B cell (primary cell): ENCODE measurements at regions not wholly inside any gene's neighbourhood (a gene's known extent, or its start where the extent isn't known, plus 50 kb on each side); places are given as distances from the start of the nearest gene placed in this dataset.

Experiments used
- ATAC-seq: fragments of 200-7000 bp; cut with Tn5 transposase; one replicate; pipeline ENCODE4 v1.10.0; 2021; ENCODE audit warnings: low read depth, mild to moderate bottlenecking, moderate number of reproducible peaks, moderate library complexity
- CTCF ChIA-PET: fragments of 350-600 bp; sonication (Branson Sonifier 250); formaldehyde crosslinking; loops from one replicate; lab custom pipeline; 2021; ENCODE audit warnings: antibody characterized with exemption, inconsistent platforms; lab: Charles Lee
- POLR2A ChIA-PET: fragments of 350-600 bp; sonication (Branson Sonifier 250); formaldehyde crosslinking; loops from one replicate; lab custom pipeline; 2021; ENCODE audit warnings: antibody characterized with exemption; lab: Charles Lee
- DNase-seq: peaks from one replicate; pipeline ENCODE4 v3.0.0; 2013
- H2AFZ ChIP-seq: 2 replicates; pipeline ENCODE4 v1.6.1; 2012; ENCODE audit warnings: mild to moderate bottlenecking, low read depth, low read length; ENCODE audit not compliant: insufficient read depth, poor library complexity, severe bottlenecking
- H3K27ac ChIP-seq, 2 donors: 1 replicate in 1 of 2; 2 replicates in 1 of 2; pipeline ENCODE4 v1.5.1; 2012 to 2013; ENCODE audit warnings: low read length in 2 of 2, mild to moderate bottlenecking in 2 of 2, moderate library complexity in 1 of 2
- H3K27me3 ChIP-seq, 4 experiments: fragments of 200-600 bp in 1 of 4; sonication (generic) in 1 of 4; replicated peaks in 1 of 4; 1 replicate in 2 of 4; 2 replicates in 2 of 4; pipeline versions ENCODE4 v1.6.1 to v1.7.0; 2013 to 2016; ENCODE audit warnings: low read length in 3 of 4, mild to moderate bottlenecking in 2 of 4, mixed read lengths in 1 of 4, moderate library complexity in 1 of 4; ENCODE audit not compliant: insufficient read depth in 4 of 4, control insufficient read depth in 3 of 4; ENCODE audit errors: control extremely low read depth in 1 of 4
- H3K36me3 ChIP-seq, 2 experiments: replicated peaks in 1 of 2; 1 replicate in 1 of 2; 2 replicates in 1 of 2; pipeline versions ENCODE4 v1.6.1 to v1.7.1; 2013; ENCODE audit warnings: low read length in 1 of 2; ENCODE audit not compliant: insufficient read depth in 2 of 2, control insufficient read depth in 1 of 2; ENCODE audit errors: control extremely low read depth in 1 of 2, extremely low read depth in 1 of 2
- H3K4me1 ChIP-seq, 2 donors: fragments of 200-600 bp in 1 of 2; sonication (generic) in 1 of 2; 1 replicate in 1 of 2; 2 replicates in 1 of 2; pipeline versions ENCODE4 v1.5.1 to v1.6.1; 2013 to 2017; ENCODE audit warnings: low read length in 2 of 2; ENCODE audit not compliant: control insufficient read depth in 2 of 2, insufficient read depth in 2 of 2
- H3K4me2 ChIP-seq: replicated peaks from 2 replicates; pipeline ENCODE3; 2012; ENCODE audit warnings: mild to moderate bottlenecking, low read depth, low read length; ENCODE audit not compliant: poor library complexity, severe bottlenecking
- H3K4me3 ChIP-seq, 5 experiments: fragments of 200-600 bp in 1 of 5; sonication (generic) in 1 of 5; 1 replicate in 3 of 5; 2 replicates in 2 of 5; pipeline versions ENCODE4 v1.5.1 to v1.7.0; 2011 to 2016; ENCODE audit warnings: low read length in 4 of 5, mild to moderate bottlenecking in 4 of 5, low read depth in 2 of 5, control low read depth in 1 of 5, moderate library complexity in 1 of 5; ENCODE audit not compliant: insufficient read depth in 1 of 5; ENCODE audit errors: control extremely low read depth in 1 of 5, extremely low read depth in 1 of 5
- H3K79me2 ChIP-seq: fragments of 200-600 bp; sonication (generic); one replicate; pipeline ENCODE4 v1.6.0; 2016; ENCODE audit warnings: low read length; ENCODE audit not compliant: control insufficient read depth, insufficient read depth
- H3K9ac ChIP-seq: fragments of 200-600 bp; sonication (generic); 2 replicates; pipeline ENCODE4 v1.6.1; 2017; ENCODE audit warnings: mild to moderate bottlenecking, low read length, moderate library complexity
- H3K9me3 ChIP-seq, 3 donors: one replicate each; pipeline versions ENCODE4 v1.6.1 to v1.7.1; 2013; ENCODE audit warnings: low read length in 2 of 3; ENCODE audit not compliant: control insufficient read depth in 2 of 3, insufficient read depth in 1 of 3; ENCODE audit errors: control extremely low read depth in 1 of 3
- H4K20me1 ChIP-seq: 2 replicates; pipeline ENCODE4 v1.6.0; 2012; ENCODE audit warnings: mild to moderate bottlenecking, low read length; ENCODE audit not compliant: insufficient read depth, control insufficient read depth, poor library complexity, severe bottlenecking
- H3K27ac Mint-ChIP-seq: one replicate; pipeline ENCODE4 v1.8.0; 2021; ENCODE audit warnings: mixed read lengths
- H3K27me3 Mint-ChIP-seq: one replicate; pipeline ENCODE4 v1.8.0; 2021; ENCODE audit warnings: mixed read lengths
- H3K4me1 Mint-ChIP-seq: one replicate; pipeline ENCODE4 v1.8.0; 2021; ENCODE audit warnings: mixed read lengths
- H3K4me3 Mint-ChIP-seq: one replicate; pipeline ENCODE4 v1.8.0; 2021; ENCODE audit warnings: mixed read lengths
- H3K9me3 Mint-ChIP-seq: one replicate; pipeline ENCODE4 v1.8.0; 2022; ENCODE audit warnings: mixed read lengths; ENCODE audit not compliant: insufficient read depth
- EZH2 ChIP-seq: IDR thresholded peaks from 2 replicates; pipeline ENCODE4 v1.6.1; 2012; ENCODE audit warnings: borderline replicate concordance, low read depth, mild to moderate bottlenecking, moderate library complexity, low read length; ENCODE audit not compliant: insufficient read depth, poor library complexity, severe bottlenecking
- WGBS: methylation state at CpG from one replicate; pipeline ENCODE4 v1.1.5; 2013; ENCODE audit warnings: missing lambda C conversion rate; ENCODE audit not compliant: insufficient coverage; 5-methylcytosine and 5-hydroxymethylcytosine counted together
- intact Hi-C: fragments of 100-400 bp; cut with micrococcal nuclease; formaldehyde crosslinking; loops from one replicate; pipeline ENCODE4 v1.10.0; 2022
- TF ChIP-seq, protein P1 (sequence below): fragments of 200-600 bp; IDR thresholded peaks from one replicate; pipeline ENCODE4 v1.8.0; 2022; ENCODE audit warnings: antibody characterized with exemption, mild to moderate bottlenecking

DNA sequence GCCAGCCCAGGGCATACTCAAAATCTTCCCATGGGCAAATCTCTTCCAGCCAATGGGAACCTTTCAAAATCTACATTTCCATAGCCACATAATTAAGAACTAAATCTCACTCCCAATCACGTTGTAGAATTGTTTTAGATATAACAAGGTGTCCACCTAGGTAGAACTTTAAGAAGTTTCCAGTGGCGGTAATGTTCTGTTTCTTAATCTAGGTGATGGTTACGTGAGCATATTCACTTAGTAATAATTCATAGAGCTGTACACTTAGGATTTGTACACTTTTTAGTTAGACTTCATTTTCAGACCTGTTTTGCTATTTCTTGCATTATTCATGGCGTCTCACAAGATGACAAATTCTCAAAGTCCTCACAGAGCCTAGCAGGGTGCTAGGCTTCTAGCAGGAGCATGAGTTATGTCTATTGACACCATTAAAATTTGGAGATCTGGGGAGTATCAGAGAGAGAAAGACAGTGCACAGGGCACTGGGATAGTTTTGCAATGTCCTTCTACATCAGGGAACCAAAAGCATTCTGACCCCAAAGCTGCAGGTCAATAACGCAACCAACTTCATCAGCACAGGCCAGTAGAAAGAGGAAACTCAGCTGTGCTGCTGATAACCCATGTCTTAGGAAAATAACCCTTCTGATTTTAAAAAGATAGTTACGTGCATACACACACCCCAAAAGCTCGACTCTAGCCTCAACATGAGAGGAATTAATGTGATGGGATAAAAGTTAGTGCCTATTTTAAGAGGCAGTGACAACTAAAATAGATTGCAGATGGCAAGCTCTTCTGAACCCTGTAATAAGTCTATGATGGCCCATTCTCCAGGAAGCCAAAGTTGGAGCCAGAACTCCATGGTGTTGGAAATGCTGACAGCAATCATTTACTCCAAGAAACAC, 518.1 kb upstream of the JARID2 start:
- intact Hi-C loops = loop anchor here (5.0 kb wide), 2 partner anchors 90 to 520 kb away; partner anchors contain the start of gene JARID2
- no peak overlapping the region for H3K9ac ChIP-seq
- WGBS = no CpG with 5 or more reads among the region's 7 CpGs
- H3K27me3 Mint-ChIP-seq = no peaks in the 10 kb centered on the region
- H3K4me1 ChIP-seq = peaks cover 68 to 69% of the 10 kb centered on the region in 2 donors
- TF ChIP-seq, protein P1, sequence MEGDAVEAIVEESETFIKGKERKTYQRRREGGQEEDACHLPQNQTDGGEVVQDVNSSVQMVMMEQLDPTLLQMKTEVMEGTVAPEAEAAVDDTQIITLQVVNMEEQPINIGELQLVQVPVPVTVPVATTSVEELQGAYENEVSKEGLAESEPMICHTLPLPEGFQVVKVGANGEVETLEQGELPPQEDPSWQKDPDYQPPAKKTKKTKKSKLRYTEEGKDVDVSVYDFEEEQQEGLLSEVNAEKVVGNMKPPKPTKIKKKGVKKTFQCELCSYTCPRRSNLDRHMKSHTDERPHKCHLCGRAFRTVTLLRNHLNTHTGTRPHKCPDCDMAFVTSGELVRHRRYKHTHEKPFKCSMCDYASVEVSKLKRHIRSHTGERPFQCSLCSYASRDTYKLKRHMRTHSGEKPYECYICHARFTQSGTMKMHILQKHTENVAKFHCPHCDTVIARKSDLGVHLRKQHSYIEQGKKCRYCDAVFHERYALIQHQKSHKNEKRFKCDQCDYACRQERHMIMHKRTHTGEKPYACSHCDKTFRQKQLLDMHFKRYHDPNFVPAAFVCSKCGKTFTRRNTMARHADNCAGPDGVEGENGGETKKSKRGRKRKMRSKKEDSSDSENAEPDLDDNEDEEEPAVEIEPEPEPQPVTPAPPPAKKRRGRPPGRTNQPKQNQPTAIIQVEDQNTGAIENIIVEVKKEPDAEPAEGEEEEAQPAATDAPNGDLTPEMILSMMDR = no peak
- no peak for TF ChIP-seq EZH2
- no peaks in the 10 kb centered on the region for H4K20me1 ChIP-seq
- H3K79me2 ChIP-seq = no peaks in the 10 kb centered on the region
- H2AFZ ChIP-seq = no peak overlapping the region
- no peak for ATAC-seq
- POLR2A ChIA-PET = no interaction called here
- no peak for DNase-seq
- H3K27ac ChIP-seq = peak overlapping the region in 1 of 2 donors; percentile 9
- H3K9me3 ChIP-seq = peaks cover 0 to 4% (median 0%) of the 10 kb centered on the region in 3 donors
- no peaks in the 10 kb centered on the region for H3K9me3 Mint-ChIP-seq
- CTCF ChIA-PET = interaction anchor here (1.1 to 2.9 kb wide), 2 partner anchors 10 to 222 kb away, joined by 3 to 10 read pairs; no protein-coding TSS in a partner anchor
- H3K4me3 Mint-ChIP-seq = no peak overlapping the region
- H3K4me2 ChIP-seq = peak overlapping the region; percentile 72
- H3K4me1 Mint-ChIP-seq = peaks cover 81% of the 10 kb centered on the region
- H3K4me3 ChIP-seq = no peak overlapping the region
- H3K36me3 ChIP-seq = no peaks in the 10 kb centered on the region
- no peaks in the 10 kb centered on the region for H3K27me3 ChIP-seq
- H3K27ac Mint-ChIP-seq = peak overlapping the region; percentile 60
